Fibroblast of lung (primary cell): ENCODE measurements at regions not wholly inside any gene's neighbourhood (a gene's known extent, or its start where the extent isn't known, plus 50 kb on each side); places are given as distances from the start of the nearest gene placed in this dataset.

Experiments used
- CTCF ChIP-seq, 2 donors: IDR thresholded peaks in 1 of 2; conservative IDR thresholded peaks in 1 of 2; 1 replicate in 1 of 2; 2 replicates in 1 of 2; pipeline ENCODE4 v1.5.1; 2011 to 2012; ENCODE audit warnings: low read length in 2 of 2, control low read depth in 1 of 2, inconsistent platforms in 1 of 2, low read depth in 1 of 2, mild to moderate bottlenecking in 1 of 2
- EZH2 ChIP-seq: IDR thresholded peaks from 2 replicates; pipeline ENCODE4 v1.5.1; 2012; ENCODE audit warnings: low read length, control low read depth, mild to moderate bottlenecking; ENCODE audit errors: missing control alignments

GRCh38 chr9:107669422-107669821 lies 179.9 kb upstream of the KLF4 start:
- TF ChIP-seq CTCF (conservative IDR thresholded peaks at IDR 0.05 in 1 of 2, IDR thresholded peaks at IDR 0.05 in 1 of 2; ENCODE audit: low read depth in 1 of 2, low read length in 2 of 2) (no peak), EZH2 (no peak)
